HG02981 (cell line): ENCODE measurements at regions not wholly inside any gene's neighbourhood (a gene's known extent, or its start where the extent isn't known, plus 50 kb on each side); places are given as distances from the start of the nearest gene placed in this dataset.

Experiments
- ATAC-seq: cut with Tn5 transposase; IDR thresholded peaks from one replicate; pipeline ENCODE4 v1.9.1; 2021; ENCODE audit warnings: mild to moderate bottlenecking, moderate library complexity; ENCODE audit not compliant: unreplicated experiment

DNA sequence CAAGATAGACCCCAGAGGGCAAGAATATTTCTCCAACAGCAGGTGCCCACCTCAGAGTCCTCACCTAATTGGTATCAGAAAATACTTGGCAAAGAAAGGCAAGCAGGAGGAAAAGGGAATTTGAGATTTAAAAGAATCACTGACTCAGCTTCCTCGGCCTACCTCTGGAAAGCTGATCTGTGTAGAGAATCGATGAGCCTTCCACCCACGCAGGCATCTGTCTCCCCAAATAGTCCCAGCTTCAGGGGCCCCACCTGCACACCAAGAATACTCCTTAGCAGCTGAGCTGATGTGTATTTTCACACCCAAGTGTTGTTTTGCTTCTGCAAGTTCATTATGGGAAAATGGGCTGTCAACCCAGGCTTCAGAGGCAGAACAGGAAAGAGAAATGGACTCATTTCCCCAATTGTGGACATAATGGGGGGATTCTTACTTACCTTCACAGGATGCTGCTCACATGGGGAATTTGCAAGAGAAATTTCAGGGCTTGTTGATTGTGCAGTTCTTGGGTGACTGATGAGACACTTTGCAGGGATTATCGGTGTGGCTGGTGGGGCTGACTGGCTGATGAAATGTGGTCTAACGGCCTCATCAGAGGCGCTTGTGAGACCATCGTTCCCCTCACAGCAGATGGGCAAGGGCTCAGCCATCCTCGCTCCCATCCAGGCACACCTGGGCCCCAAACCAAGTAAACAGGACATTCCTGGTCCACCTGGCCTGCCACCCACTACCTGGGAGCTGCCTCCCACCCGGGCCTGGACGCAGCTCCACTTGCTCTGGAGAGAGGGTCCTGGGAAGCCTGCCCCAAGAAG lies 436.3 kb downstream of the PTPRU start:
- no peak for ATAC-seq

DNA sequence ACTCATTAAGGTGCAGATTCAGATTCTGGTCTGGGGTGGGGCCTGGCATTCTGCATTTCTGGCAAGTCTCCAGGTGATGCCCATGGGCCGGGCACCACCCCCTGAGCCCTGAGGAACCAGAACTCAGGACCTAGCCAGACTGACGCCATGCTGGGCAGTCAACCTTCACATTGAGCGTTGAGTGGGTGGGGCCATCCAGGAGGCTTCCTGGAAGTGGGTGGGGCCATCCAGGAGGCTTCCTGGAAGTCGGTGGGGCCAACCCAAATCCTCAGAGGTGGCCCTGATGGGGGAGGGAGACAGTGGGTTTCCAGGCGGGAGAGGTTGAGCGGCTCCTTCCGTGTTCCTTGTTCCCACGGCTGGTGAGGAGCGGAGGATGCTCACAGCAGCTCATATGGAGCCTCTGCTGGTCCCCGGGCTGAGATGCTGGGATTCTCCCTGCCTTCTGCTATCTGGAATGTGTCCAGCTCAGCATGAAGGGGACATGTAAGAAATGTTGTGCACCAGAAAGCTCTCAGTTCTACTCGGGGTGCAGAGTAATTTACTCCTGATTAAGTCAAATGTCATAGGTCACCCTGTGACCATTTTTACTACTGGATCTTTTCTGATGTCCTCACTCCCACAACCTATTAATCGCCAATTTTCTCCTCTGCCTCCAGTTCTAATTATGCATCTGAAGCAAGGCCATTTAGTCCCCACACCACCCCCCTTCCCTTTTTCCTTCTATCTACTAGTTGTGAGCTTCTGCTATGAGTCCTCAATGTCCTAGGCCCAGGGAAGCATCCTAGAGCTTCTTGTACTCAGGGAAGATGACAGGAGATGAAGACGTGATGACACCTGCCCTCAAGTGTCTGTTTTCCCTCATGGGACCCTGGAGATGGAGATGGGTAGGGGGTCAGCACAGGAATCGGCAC lies 435.4 kb downstream of the PTPRU start:
- ATAC-seq = no peak

DNA sequence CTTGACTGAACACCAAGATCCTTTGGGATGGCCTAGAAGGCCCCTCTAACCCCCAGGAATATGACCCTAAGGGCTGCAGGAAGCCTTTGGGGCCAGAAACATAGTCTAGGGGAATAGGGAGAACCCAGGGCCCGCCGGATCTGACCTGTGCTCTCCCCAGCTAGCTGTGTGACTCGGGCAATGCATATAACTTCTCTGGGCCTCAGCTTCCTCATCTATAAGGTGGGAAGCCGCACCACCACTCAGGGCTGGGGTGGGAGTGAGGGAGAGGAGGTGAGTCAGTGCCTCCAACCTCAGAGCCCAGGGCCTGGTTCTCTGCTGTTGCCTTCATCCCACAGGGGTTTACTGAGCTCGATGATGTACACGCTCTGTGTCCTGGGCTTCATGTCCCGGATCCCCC lies 434.4 kb downstream of the PTPRU start:
- no peak for ATAC-seq

DNA sequence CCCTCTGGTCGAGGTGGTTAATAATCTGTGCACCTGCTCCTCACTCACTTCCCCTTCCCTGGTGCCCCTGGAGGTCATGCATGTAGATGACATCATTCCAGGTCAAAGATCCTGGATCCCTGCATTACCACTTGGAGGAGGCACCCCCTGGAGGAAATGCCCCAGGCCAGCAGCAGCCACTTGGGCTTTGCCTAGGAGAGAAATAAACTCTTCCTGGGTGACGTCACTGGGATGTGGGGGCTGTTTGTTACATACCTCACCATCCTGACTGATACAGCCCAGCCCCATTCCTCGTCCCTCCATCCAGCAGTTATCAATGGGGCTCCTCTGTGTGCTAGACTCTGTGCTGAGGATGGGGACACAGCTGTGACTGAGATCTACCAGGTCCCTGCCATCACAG lies 433.6 kb downstream of the PTPRU start:
- no peak for ATAC-seq

DNA sequence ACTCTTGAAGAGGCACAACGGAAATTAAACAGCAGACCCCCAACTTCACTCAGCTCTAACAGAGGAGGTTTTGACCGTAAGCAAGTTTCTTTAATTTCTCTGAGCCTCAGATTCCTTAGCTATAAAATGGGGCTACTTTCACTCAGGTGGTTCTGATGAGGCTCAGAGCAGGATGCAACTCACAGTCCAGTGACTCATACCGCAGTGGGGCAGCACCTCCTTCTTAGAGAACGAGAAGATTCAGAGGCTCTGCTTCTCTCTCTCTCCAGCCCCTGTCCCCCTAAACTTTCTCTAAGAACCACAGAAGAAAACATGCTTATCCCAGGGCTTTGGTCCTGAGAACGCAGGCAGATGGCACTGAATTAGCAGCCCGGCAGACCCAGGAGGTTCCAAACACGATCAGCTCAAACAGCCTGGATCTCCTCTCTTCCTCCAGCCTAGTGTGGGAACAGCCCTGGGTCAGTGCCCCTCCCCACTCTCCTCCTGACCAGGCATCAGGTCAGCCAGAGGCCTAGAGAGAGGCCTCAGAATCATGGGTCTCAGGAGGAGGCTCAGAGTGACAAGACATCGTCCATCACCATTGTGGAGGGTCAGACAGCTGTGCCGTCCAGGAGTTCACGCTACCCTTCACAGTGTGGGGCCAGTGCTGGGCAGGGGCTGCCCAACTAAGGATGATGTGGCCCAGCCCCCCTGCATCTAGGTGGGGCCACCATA lies 433.0 kb downstream of the PTPRU start:
- ATAC-seq = no peak

DNA sequence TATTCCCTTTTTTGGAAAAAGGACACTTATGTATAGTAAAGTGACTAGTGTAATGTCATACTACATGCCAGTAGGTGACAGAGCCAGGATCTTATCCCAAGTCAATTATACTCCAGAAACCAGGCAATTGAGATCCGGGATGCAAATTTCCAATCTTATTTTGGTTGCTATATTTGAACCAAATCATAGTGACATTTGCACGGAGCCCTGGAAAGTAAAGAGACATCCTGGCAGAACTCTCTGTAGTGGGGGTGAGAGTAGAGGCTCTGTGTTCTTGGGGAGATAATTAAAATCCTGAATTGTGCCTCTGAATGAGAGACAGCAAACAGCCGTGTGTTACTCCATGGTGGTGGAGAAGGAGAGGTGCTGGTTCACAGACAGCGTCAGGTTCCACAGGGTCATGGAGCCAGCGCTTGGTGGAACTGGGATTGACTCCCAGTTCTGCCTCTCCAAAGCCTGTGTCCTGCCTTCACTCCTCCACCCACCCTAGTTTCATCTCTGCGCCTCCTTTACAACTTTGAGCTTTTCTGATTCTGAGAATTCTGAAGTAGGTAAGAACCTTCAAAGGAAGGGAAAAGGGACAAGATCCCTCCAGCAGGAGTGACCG lies 432.3 kb downstream of the PTPRU start:
- no peak for ATAC-seq

DNA sequence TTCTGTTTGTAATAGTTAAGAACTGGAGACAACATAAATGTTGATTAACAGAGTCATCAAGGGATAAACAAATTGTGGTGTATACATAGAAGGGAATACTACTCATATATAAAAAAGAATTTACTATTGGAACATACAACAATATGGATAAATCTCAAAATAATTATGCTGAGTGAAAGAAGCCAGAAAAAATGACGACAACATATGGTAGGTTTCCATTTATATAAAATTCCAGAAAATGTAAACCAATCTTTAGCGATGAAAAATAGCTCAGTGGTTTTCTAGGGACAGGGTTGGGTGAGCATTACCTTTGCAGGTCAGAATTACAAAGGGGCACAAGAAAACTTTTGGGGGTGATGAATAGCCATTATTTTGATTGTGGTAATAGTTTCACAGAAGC lies 431.6 kb downstream of the PTPRU start:
- ATAC-seq = no peak

DNA sequence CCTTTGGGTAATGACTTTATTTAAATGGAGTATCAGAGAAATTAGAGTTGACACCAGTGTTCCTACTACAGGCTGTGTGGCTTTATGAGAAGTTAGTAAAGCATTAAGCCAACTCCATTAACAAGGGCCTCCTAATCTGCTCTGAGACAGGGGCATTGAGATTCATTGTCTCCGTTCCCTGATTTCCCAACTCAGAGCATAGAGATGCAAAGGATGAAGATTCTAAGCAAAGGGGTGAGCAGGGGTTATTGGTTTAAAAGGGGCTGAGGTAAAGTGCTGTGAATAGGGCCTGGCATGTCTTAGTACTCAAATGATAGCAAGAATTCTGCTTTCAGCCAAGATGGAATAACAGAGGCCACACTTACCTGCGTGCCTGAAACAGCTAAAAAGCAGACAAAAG lies 428.4 kb downstream of the PTPRU start:
- ATAC-seq = no peak

DNA sequence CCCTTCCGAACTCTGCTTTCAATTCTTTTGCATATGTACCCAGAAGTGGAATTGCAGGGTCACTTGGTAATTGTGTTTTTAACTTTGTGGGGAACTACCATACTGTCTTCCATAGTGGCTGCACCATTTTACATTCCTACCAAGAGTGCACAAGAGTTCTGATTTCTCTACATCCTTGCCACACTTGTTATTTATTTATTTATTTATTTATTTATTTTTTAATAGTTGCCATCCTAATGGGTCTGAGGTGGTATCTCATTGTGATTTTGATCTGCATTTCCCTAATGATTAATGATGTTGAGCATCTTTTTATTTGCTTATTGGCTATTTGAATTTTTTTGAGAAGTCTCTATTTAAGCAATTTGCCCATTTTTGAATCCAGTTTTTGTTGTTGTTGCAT lies 422.4 kb downstream of the PTPRU start:
- ATAC-seq = no peak

DNA sequence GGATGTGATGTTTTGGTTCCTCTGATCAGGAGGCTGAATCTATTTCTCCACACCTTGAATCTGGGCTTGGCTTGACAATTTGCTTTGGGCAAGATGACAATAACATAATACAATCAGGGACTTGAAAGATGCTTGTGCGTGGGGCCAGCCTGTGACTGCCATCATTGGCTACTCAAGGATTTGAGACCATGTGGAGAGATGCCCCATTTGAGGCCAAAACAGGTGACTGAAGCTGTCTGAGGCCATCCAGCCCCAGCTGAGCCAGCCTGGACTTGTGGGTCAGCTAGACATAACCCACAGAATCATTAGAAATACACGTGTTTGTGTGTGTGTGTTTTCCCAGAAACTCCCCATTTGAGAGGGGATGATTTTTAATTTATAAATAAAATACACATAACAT lies 421.5 kb downstream of the PTPRU start:
- ATAC-seq = no peak

DNA sequence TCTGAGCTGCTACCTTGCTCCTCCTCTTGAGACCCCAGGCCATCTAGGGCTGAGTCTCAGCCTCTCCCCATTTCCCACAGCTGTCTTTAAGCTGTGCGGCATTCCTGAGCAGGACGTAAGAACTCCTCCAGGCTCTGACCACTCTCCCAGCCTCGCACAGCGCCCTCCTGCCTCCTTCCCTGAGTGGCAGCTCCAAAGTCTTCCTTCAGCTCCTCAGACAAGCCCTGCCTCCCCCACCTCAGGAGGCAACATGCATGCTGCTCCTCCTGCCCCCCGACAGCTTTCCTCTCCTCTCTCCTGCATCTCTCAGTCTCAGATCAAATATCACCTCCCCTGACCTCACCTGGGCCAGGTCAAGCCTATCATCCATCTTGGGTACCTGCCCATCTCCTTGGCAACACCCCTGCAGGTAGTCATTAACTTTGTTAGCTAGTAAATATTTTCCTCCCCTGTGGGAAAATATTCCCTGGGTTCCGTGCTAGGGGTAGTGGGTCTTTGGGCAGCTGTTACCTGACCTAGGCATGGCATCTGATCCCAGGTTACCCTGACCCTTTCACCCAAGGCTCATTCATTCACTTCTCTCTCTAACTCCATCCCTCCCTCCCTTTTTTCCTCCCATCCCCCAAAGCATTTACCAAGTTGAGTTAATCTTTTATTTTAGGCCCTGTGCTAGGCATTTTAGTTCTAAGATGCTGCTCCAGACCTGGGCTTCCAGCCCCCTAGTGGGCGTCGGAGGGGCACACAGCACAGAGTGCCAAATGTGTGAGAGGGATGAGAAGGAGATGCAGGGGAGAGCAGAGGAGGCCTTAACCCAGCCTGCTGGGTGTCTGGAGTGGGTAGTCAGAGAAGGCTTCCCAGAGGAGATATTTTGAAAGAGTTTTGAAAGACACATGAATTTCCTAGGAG lies 419.9 kb downstream of the PTPRU start:
- no peak for ATAC-seq

DNA sequence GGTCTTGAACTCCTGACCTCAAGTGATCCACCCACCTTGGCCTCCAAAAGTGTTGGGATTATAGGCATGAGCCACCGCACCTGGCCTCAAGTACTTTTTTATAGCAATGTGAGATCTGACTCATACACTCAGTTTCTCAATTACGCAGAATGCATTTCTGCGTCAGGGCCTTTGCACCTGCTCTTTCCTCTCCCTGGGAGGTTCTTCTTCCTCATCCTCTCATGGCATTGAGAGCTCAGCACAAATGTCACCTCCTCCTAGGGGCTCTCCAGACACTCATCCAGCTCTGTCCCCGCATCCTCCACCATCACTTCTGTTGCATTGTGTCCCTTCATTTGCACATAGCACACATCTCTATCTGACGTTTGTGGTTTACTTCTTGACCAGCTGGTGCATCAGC lies 418.8 kb downstream of the PTPRU start:
- no peak for ATAC-seq

DNA sequence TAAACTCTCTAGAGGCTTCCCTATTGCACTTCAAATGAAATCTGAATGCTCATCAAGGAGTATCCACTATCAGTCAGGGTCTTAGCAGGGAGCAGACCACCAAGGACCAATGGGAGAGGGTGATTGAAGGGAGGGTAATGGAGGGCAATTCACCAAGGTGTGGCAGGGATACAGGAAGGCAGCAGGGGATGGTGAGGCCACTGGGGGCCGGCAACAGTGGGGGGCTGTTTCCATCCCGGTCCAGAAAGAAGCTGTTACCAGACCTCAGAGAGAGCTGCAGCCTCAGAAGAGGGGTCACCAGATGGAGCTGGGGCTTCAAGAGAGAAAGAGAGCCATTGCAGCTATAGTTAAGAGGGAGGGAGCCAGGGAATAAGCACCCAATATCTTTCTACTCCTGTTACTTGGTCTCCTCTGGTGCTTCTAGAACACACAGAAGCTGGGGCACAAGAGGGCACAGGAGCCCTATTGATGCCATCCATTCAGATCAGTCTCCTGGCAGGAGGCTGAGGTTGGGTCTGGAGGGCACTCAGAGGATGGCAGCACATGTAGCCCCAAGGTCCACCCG lies 417.6 kb downstream of the PTPRU start:
- no peak for ATAC-seq

DNA sequence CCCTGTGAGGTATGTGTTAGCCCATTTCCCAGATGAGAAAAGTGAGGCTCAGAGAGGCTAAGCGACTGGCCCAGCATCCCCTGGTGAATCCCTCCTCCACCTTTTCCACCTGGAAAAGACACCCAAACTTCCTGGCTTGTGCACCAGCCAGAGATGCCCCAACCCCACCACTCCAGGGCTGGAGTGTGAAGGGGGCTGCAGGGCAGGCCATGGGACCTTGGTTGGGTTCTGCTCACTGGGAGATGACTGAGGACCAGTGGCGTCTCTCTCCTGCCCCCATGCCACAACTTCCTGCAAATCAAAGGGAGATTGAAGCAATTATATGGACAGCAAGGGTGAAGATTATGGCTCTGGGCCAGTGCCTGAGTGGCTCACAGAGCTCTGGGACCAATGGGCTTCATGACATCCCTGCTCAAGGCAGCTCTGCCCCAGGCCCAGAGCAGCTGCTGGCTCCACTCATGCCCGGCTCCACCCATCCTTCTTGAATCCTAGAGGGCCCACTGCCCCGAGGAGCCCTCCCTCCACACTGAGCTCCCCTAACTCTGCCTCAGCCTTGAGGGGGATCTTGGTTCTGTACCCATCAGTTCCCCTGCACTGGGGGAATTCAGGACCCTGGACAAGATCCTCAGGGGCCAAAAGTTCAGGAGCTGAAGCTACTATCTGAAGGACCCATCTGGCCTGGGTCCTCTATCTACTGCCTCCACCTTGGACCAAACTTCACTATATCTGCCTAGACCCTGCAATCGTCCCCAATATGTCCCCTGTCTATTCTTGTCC lies 416.9 kb downstream of the PTPRU start:
- no peak for ATAC-seq

DNA sequence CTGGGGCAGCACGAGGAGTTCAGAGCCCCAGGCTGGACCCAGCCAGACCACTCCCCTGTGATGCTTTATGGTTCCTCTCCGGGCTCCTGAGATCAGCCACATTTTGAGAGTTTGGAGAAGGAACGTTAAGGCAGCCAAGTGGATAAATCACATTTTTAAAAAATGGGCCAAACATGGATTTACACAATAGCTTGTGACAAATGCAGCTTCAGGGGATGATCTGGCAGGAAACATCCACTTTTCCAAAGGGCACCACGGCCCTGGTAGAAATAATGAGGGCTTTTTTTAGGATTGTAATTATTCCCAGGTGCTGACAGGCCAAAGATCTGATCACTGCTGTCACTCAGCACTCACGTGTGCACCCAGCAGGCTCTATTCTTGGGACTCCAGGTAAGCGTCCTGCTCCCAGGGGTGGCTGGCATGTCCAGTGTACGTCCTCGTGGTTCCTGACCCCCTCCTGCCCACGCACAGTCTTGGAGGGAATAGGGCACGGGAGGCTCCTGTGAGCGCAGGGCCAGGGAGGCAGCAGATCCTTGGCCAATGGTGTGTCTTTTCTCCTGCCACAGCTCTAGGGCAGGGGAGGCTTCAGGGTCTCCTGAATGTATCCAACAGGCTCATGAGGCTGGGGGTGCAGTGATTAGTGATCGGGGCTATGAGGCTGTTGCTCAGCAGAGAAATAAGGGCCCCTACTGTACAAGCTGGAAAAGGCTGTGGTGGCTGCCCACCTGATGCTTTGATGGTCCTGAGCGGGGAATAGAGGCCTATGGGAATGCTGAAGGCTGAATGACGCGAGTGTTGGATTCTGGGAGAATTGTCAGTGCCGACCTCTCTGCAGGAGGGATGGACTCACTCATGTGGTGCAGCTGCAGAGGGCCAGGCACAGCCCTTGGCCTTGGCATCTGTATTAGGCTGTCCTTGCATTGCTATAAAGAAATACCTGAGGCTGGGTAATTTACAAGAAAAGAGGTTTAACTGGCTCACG lies 415.7 kb downstream of the PTPRU start:
- ATAC-seq = no peak

DNA sequence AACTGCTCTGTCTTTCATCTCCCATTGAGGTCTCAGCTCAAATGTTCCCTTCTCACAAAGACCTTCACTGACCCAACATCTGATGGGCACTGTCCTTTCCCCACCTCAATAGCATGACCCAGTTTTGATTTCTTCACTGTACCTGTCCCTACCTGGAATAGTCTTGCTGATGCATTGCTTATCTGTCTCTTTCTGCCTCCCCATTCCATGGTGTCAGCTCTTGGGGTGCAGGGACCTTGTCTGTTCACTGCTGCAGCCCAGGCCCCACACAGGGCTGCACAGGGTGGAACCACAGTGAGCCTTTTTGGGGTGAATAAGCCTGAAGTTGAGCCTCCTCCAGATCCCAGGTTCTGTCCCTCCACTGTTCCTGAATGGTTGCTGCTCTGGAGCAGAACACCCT lies 414.9 kb downstream of the PTPRU start:
- no peak for ATAC-seq

DNA sequence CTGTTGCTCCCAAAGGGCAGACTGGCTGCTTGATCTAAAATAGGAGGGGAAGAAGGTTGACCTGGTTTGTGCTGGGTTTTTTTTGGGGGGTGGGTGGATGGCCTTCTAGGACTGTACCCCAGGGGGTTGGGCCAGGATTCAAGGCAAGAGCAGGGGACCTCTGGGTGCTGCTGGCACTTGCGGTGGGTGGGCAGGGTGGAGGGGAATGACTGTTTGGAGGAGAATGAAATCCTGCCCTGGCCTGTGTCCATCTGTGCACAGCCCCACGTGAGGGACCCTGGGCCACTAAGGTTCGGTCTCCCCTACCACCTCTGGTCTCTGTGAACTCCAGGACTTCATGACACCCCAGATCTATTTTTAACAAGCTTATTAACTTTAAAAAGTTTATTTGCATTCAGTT lies 414.2 kb downstream of the PTPRU start:
- no peak for ATAC-seq

DNA sequence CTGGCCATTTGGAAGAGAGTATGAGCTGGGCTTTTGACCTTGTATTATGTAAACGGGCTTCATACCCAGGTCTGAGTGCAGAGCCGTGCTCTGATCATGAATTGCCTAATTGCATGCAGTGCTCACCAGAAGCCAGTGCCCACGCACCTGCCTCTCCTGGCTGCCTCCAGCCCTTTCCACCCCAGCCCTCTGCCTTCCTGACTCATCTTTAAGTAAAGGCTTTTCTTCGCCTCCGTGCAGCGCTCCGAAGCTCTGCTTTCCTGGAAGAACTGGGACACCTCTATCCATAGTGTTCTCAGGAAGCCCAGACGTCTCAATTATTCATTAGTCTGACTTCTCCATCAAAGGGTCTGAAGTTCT lies 413.7 kb downstream of the PTPRU start:
- ATAC-seq = no peak
